CD8-positive, alpha-beta memory T cell (primary cell): ENCODE measurements at regions not wholly inside any gene's neighbourhood (a gene's known extent, or its start where the extent isn't known, plus 50 kb on each side); places are given as distances from the start of the nearest gene placed in this dataset.

Experiments used
- CTCF ChIA-PET: fragments of 350-600 bp; sonication (Branson Sonifier 250); formaldehyde crosslinking; loops from one replicate; lab custom pipeline; 2021; ENCODE audit warnings: antibody characterized with exemption; lab: Charles Lee
- POLR2A ChIA-PET: fragments of 350-600 bp; sonication (Branson Sonifier 250); formaldehyde crosslinking; loops from one replicate; lab custom pipeline; 2021; ENCODE audit warnings: antibody characterized with exemption; lab: Charles Lee
- DNase-seq, 5 donors: peaks; one replicate each; pipeline versions ENCODE4 v3.0.0 to v3.0.0-alpha.2; 2020 to 2022; ENCODE audit warnings: mixed read lengths in 1 of 5
- H3K27ac ChIP-seq: one replicate; pipeline ENCODE4 v1.7.0; 2013; ENCODE audit warnings: low read depth, mild to moderate bottlenecking, low read length, moderate library complexity
- H3K27me3 ChIP-seq: 2 replicates; pipeline ENCODE4 v1.7.0; 2013; ENCODE audit warnings: low read length, mild to moderate bottlenecking; ENCODE audit not compliant: insufficient read depth, poor library complexity, severe bottlenecking
- H3K36me3 ChIP-seq: 2 replicates; pipeline ENCODE4 v1.7.0; 2013; ENCODE audit warnings: mild to moderate bottlenecking, low read length, moderate library complexity; ENCODE audit not compliant: insufficient read depth
- H3K4me1 ChIP-seq: 2 replicates; pipeline ENCODE4 v1.7.0; 2013; ENCODE audit warnings: mild to moderate bottlenecking, low read length, moderate library complexity; ENCODE audit not compliant: insufficient read depth
- H3K4me3 ChIP-seq: 2 replicates; pipeline ENCODE4 v1.7.0; 2013; ENCODE audit warnings: mild to moderate bottlenecking, low read length
- H3K9me3 ChIP-seq: 2 replicates; pipeline ENCODE4 v1.7.0; 2013; ENCODE audit warnings: mild to moderate bottlenecking, low read length
- H3K27ac Mint-ChIP-seq, 8 donors: one replicate each; pipeline ENCODE4 v1.8.0; 2020 to 2021; ENCODE audit warnings: mixed read lengths in 8 of 8, mild to moderate bottlenecking in 6 of 8, inconsistent platforms in 3 of 8, moderate library complexity in 3 of 8
- H3K27me3 Mint-ChIP-seq, 2 donors: one replicate each; pipeline ENCODE4 v1.8.0; 2020 to 2021; ENCODE audit warnings: mixed read lengths in 2 of 2, mild to moderate bottlenecking in 1 of 2, moderate library complexity in 1 of 2
- H3K36me3 Mint-ChIP-seq, 3 donors: one replicate each; pipeline ENCODE4 v1.8.0; 2020 to 2021; ENCODE audit warnings: mixed read lengths in 3 of 3, inconsistent platforms in 1 of 3, mild to moderate bottlenecking in 1 of 3
- H3K4me1 Mint-ChIP-seq, 3 donors: one replicate each; pipeline ENCODE4 v1.8.0; 2020 to 2021; ENCODE audit warnings: mixed read lengths in 3 of 3, inconsistent platforms in 1 of 3, mild to moderate bottlenecking in 1 of 3
- H3K4me3 Mint-ChIP-seq, 7 donors: one replicate each; pipeline ENCODE4 v1.8.0; 2020 to 2021; ENCODE audit warnings: mixed read lengths in 7 of 7, mild to moderate bottlenecking in 6 of 7, moderate library complexity in 4 of 7, inconsistent platforms in 2 of 7
- H3K9me3 Mint-ChIP-seq, 5 donors: one replicate each; pipeline ENCODE4 v1.8.0; 2020 to 2022; ENCODE audit warnings: mixed read lengths in 5 of 5, mild to moderate bottlenecking in 3 of 5, moderate library complexity in 2 of 5, inconsistent platforms in 1 of 5

- no peak overlapping the region for H3K27ac Mint-ChIP-seq
- Histone ChIP-seq H3K36me3 (no peaks in the 10 kb centered on the region), H3K4me1 (no peaks in the 10 kb centered on the region), H3K9me3 (no peaks in the 10 kb centered on the region), H3K27ac (no peak overlapping the region), H3K27me3 (peaks cover 5% of the 10 kb centered on the region), H3K4me3 (no peak overlapping the region)
- H3K36me3 Mint-ChIP-seq = peaks cover 0 to 1% (median 0%) of the 10 kb centered on the region in 3 donors
- POLR2A ChIA-PET = no interaction called here
- CTCF ChIA-PET = no interaction called here
- H3K4me3 Mint-ChIP-seq = no peak overlapping the region
- no peaks in the 10 kb centered on the region for H3K9me3 Mint-ChIP-seq
- H3K27me3 Mint-ChIP-seq = peaks cover 9 to 34% of the 10 kb centered on the region in 2 donors
- DNase-seq = no peak
- H3K4me1 Mint-ChIP-seq = peaks cover 0 to 4% (median 0%) of the 10 kb centered on the region in 3 donors
Observed at GRCh38 chr6:168929871-168930450, 323.7 kb downstream of the THBS2 start.

GRCh38 chr6:168928012-168928411 is 325.6 kb downstream of the THBS2 start:
- no peaks in the 10 kb centered on the region for H3K4me1 ChIP-seq
- POLR2A ChIA-PET = no interaction called here
- Mint-ChIP-seq H3K4me1 (no peaks in the 10 kb centered on the region), H3K9me3 (no peaks in the 10 kb centered on the region), H3K4me3 (no peak overlapping the region), H3K36me3 (peaks cover 0 to 1% (median 0%) of the 10 kb centered on the region in 3 donors), H3K27ac (peak overlapping the region in 1 of 8 donors; percentile 30), H3K27me3 (peaks cover 5 to 26% of the 10 kb centered on the region in 2 donors)
- H3K27ac ChIP-seq = no peak overlapping the region
- no peaks in the 10 kb centered on the region for H3K9me3 ChIP-seq
- no peak overlapping the region for H3K4me3 ChIP-seq
- H3K36me3 ChIP-seq = no peaks in the 10 kb centered on the region
- CTCF ChIA-PET = no interaction called here
- peaks cover 5% of the 10 kb centered on the region for H3K27me3 ChIP-seq
- DNase-seq = no peak

GRCh38 chr6:168927026-168927425 is 326.6 kb downstream of the THBS2 start:
- no peak for DNase-seq
- H3K36me3 Mint-ChIP-seq = peaks cover 0 to 1% (median 0%) of the 10 kb centered on the region in 3 donors
- Histone ChIP-seq H3K27me3 (peaks cover 5% of the 10 kb centered on the region), H3K9me3 (no peaks in the 10 kb centered on the region), H3K4me3 (no peak overlapping the region), H3K36me3 (no peaks in the 10 kb centered on the region), H3K4me1 (no peaks in the 10 kb centered on the region), H3K27ac (no peak overlapping the region)
- H3K9me3 Mint-ChIP-seq = no peaks in the 10 kb centered on the region
- no peak overlapping the region for H3K4me3 Mint-ChIP-seq
- no peak overlapping the region for H3K27ac Mint-ChIP-seq
- ChIA-PET POLR2A (no interaction called here), CTCF (no interaction called here)
- H3K27me3 Mint-ChIP-seq = peaks cover 5 to 26% of the 10 kb centered on the region in 2 donors
- H3K4me1 Mint-ChIP-seq = no peaks in the 10 kb centered on the region

- Mint-ChIP-seq H3K27me3 (peaks cover 5 to 26% of the 10 kb centered on the region in 2 donors), H3K27ac (no peak overlapping the region), H3K4me1 (no peaks in the 10 kb centered on the region), H3K9me3 (no peaks in the 10 kb centered on the region), H3K36me3 (peaks cover 0 to 1% (median 0%) of the 10 kb centered on the region in 3 donors), H3K4me3 (no peak overlapping the region)
- Histone ChIP-seq H3K27ac (no peak overlapping the region), H3K27me3 (peaks cover 5% of the 10 kb centered on the region), H3K4me1 (no peaks in the 10 kb centered on the region), H3K4me3 (no peak overlapping the region), H3K36me3 (no peaks in the 10 kb centered on the region), H3K9me3 (no peaks in the 10 kb centered on the region)
- ChIA-PET CTCF (no interaction called here), POLR2A (no interaction called here)
- DNase-seq = no peak
Observed at GRCh38 chr6:168926306-168926705, 327.3 kb downstream of the THBS2 start.

GRCh38 chr6:168925671-168926070 is 328.0 kb downstream of the THBS2 start:
- Mint-ChIP-seq H3K9me3 (no peaks in the 10 kb centered on the region), H3K27me3 (peaks cover 5 to 26% of the 10 kb centered on the region in 2 donors), H3K4me1 (no peaks in the 10 kb centered on the region), H3K27ac (no peak overlapping the region), H3K36me3 (peaks cover 0 to 1% (median 0%) of the 10 kb centered on the region in 3 donors), H3K4me3 (no peak overlapping the region)
- ChIA-PET CTCF (no interaction called here), POLR2A (no interaction called here)
- Histone ChIP-seq H3K4me3 (no peak overlapping the region), H3K27me3 (peaks cover 5% of the 10 kb centered on the region), H3K36me3 (no peaks in the 10 kb centered on the region), H3K4me1 (no peaks in the 10 kb centered on the region), H3K27ac (no peak overlapping the region), H3K9me3 (no peaks in the 10 kb centered on the region)
- DNase-seq = no peak

- ChIA-PET POLR2A (no interaction called here), CTCF (no interaction called here)
- no peak for DNase-seq
- no peak overlapping the region for H3K27ac ChIP-seq
- Mint-ChIP-seq H3K27me3 (peaks cover 5 to 32% of the 10 kb centered on the region in 2 donors), H3K27ac (peak overlapping the region in 1 of 8 donors; percentile 84), H3K4me1 (no peaks in the 10 kb centered on the region), H3K9me3 (no peaks in the 10 kb centered on the region), H3K36me3 (peaks cover 0 to 1% (median 0%) of the 10 kb centered on the region in 3 donors), H3K4me3 (no peak overlapping the region)
- no peaks in the 10 kb centered on the region for H3K9me3 ChIP-seq
- H3K4me1 ChIP-seq = no peaks in the 10 kb centered on the region
- H3K27me3 ChIP-seq = peaks cover 5% of the 10 kb centered on the region
- no peak overlapping the region for H3K4me3 ChIP-seq
- H3K36me3 ChIP-seq = no peaks in the 10 kb centered on the region
Observed at GRCh38 chr6:168923171-168923570, 330.5 kb downstream of the THBS2 start.

GRCh38 chr6:168922436-168922835 is 331.2 kb downstream of the THBS2 start:
- Mint-ChIP-seq H3K9me3 (no peaks in the 10 kb centered on the region), H3K4me1 (no peaks in the 10 kb centered on the region), H3K27ac (no peak overlapping the region), H3K27me3 (peaks cover 3 to 26% of the 10 kb centered on the region in 2 donors), H3K4me3 (no peak overlapping the region), H3K36me3 (peaks cover 0 to 1% (median 0%) of the 10 kb centered on the region in 3 donors)
- ChIA-PET CTCF (no interaction called here), POLR2A (no interaction called here)
- no peaks in the 10 kb centered on the region for H3K36me3 ChIP-seq
- H3K27ac ChIP-seq = no peak overlapping the region
- no peak for DNase-seq
- H3K9me3 ChIP-seq = no peaks in the 10 kb centered on the region
- no peak overlapping the region for H3K4me3 ChIP-seq
- H3K27me3 ChIP-seq = peaks cover 5% of the 10 kb centered on the region
- H3K4me1 ChIP-seq = no peaks in the 10 kb centered on the region

- H3K4me3 Mint-ChIP-seq = peak overlapping the region in 1 of 7 donors; percentile 23
- CTCF ChIA-PET = no interaction called here
- no peaks in the 10 kb centered on the region for H3K9me3 Mint-ChIP-seq
- POLR2A ChIA-PET = no interaction called here
- Histone ChIP-seq H3K4me3 (no peak overlapping the region), H3K36me3 (no peaks in the 10 kb centered on the region), H3K4me1 (no peaks in the 10 kb centered on the region), H3K9me3 (no peaks in the 10 kb centered on the region), H3K27ac (no peak overlapping the region), H3K27me3 (no peaks in the 10 kb centered on the region)
- no peaks in the 10 kb centered on the region for H3K36me3 Mint-ChIP-seq
- peaks cover 2 to 8% of the 10 kb centered on the region in 2 donors for H3K27me3 Mint-ChIP-seq
- no peaks in the 10 kb centered on the region for H3K4me1 Mint-ChIP-seq
- H3K27ac Mint-ChIP-seq = no peak overlapping the region
- DNase-seq = no peak
Observed at GRCh38 chr6:168920289-168920688, 333.4 kb downstream of the THBS2 start.
